Astrocyte of the spinal cord (primary cell): ENCODE measurements at regions not wholly inside any gene's neighbourhood (a gene's known extent, or its start where the extent isn't known, plus 50 kb on each side); places are given as distances from the start of the nearest gene placed in this dataset.

Experiments
- DNase-seq: peaks from one replicate; pipeline ENCODE4 v3.0.0; 2011; ENCODE audit warnings: low read depth, low spot score
- H3K4me3 ChIP-seq: 2 replicates; pipeline ENCODE4 v1.5.1; 2011; ENCODE audit warnings: low read depth, mild to moderate bottlenecking, low read length, moderate library complexity
- in situ Hi-C: cut with HindIII; loops from 2 replicates; pipeline ENCODE4 v1.10.0; 2017; ENCODE audit warnings: low sequenced_read_pairs
- TF ChIP-seq, protein P1 (sequence below): IDR thresholded peaks from 2 replicates; pipeline ENCODE4 v1.5.1; 2012; ENCODE audit warnings: low read depth, mild to moderate bottlenecking, low read length, inconsistent platforms

- DNase-seq, result no peak
- H3K4me3 ChIP-seq, result no peak overlapping the region
- in situ Hi-C loops, result loop anchor here (25.0 kb wide), 1 partner anchor 622 kb away; no protein-coding TSS in a partner anchor
- TF ChIP-seq, protein P1, sequence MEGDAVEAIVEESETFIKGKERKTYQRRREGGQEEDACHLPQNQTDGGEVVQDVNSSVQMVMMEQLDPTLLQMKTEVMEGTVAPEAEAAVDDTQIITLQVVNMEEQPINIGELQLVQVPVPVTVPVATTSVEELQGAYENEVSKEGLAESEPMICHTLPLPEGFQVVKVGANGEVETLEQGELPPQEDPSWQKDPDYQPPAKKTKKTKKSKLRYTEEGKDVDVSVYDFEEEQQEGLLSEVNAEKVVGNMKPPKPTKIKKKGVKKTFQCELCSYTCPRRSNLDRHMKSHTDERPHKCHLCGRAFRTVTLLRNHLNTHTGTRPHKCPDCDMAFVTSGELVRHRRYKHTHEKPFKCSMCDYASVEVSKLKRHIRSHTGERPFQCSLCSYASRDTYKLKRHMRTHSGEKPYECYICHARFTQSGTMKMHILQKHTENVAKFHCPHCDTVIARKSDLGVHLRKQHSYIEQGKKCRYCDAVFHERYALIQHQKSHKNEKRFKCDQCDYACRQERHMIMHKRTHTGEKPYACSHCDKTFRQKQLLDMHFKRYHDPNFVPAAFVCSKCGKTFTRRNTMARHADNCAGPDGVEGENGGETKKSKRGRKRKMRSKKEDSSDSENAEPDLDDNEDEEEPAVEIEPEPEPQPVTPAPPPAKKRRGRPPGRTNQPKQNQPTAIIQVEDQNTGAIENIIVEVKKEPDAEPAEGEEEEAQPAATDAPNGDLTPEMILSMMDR, result no peak
Measured at GRCh38 chr16:51759329-51759728, 608.3 kb upstream of the SALL1 start.

DNA sequence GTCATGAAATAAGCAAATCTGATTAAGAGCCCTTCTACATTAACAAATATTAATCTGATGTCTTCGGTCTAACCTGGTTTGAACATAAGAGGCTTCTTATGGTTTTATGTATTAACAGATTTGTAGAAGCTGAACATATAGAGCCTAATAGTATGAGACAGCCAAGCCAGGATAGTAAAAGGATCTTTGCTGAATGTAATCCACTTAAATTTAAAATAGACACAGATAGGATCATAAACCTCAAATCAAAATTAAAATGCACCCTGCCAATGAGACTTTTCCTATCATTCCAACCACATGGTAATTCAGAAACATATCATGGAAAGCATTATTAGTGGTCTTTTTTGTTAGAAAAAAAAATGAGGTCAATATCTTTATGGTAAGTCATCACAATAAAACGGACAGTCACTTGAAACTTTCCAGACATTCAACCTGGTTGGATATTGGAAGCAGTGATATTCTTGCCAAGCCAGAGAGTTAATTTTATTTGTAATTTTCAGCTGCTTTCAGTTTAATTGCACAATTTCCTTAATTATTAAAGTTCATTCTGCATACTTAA lies 606.9 kb upstream of the SALL1 start:
- in situ Hi-C loops, result loop anchor here (25.0 kb wide), 1 partner anchor 621 kb away; no protein-coding TSS in a partner anchor
- no peak overlapping the region for H3K4me3 ChIP-seq
- DNase-seq, result no peak
- TF ChIP-seq, protein P1, result no peak

DNA sequence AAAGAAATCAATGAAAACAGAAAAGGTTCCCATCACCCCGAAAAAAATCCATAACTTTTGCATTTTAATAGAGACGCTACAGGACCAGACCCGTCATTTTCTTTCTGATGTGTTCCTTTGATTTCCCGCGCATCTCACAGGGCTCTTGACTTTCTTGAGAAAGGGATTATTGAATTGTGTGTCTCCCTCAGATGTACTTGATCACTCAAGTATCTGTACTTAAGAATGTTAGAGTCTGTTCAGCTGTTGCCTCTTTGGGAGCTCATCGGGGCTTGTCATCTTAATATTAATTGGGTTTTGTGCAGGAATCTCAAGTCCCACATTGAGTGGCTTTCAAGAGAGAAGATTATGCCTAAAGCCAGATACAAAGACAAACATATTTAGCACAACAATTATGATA lies 606.4 kb upstream of the SALL1 start:
- DNase-seq, result no peak
- H3K4me3 ChIP-seq, result no peak overlapping the region
- TF ChIP-seq, protein P1, result no peak
- in situ Hi-C loops, result loop anchor here (25.0 kb wide), 1 partner anchor 620 kb away; no protein-coding TSS in a partner anchor

- in situ Hi-C loops, result loop anchor here (25.0 kb wide), 1 partner anchor 620 kb away; no protein-coding TSS in a partner anchor
- no peak for DNase-seq
- TF ChIP-seq, protein P1, result no peak
- H3K4me3 ChIP-seq, result no peak overlapping the region
Measured at GRCh38 chr16:51757124-51757470, 606.0 kb upstream of the SALL1 start.

- in situ Hi-C loops, result loop anchor here (25.0 kb wide), 1 partner anchor 619 kb away; no protein-coding TSS in a partner anchor
- no peak overlapping the region for H3K4me3 ChIP-seq
- TF ChIP-seq, protein P1, result no peak
- peak; percentile 18 for DNase-seq
Measured at GRCh38 chr16:51756447-51757123, 605.5 kb upstream of the SALL1 start.

GRCh38 chr16:51755577-51756355 lies 604.7 kb upstream of the SALL1 start:
- DNase-seq, result no peak
- TF ChIP-seq, protein P1, result no peak
- in situ Hi-C loops, result loop anchor here (25.0 kb wide), 1 partner anchor 618 kb away; no protein-coding TSS in a partner anchor
- no peak overlapping the region for H3K4me3 ChIP-seq
